ELF-1 (cell line): ENCODE measurements at regions not wholly inside any gene's neighbourhood (a gene's known extent, or its start where the extent isn't known, plus 50 kb on each side); places are given as distances from the start of the nearest gene placed in this dataset.

ENCODE experiments used
- DNase-seq: peaks from one replicate; pipeline ENCODE4 v3.0.0-alpha.2; 2016; ENCODE audit warnings: low read depth, low spot score

- DNase-seq = no peak
These were observed 1890.7 kb upstream of the NUDT12 start for GRCh38 chr5:105453216-105453807.

- no peak for DNase-seq
These were observed 1885.7 kb upstream of the NUDT12 start for GRCh38 chr5:105448271-105448670.

- no peak for DNase-seq
These were observed 1867.9 kb upstream of the NUDT12 start for GRCh38 chr5:105430516-105430915.

- no peak for DNase-seq
These were observed 1866.1 kb upstream of the NUDT12 start for GRCh38 chr5:105428451-105429380.

GRCh38 chr5:105414067-105414466 lies 1851.5 kb upstream of the NUDT12 start:
- no peak for DNase-seq

- peak; percentile 65 for DNase-seq
These were observed 1850.9 kb upstream of the NUDT12 start for GRCh38 chr5:105413406-105413990.

GRCh38 chr5:105409695-105410094 lies 1847.1 kb upstream of the NUDT12 start:
- no peak for DNase-seq

GRCh38 chr5:105407200-105407599 lies 1844.6 kb upstream of the NUDT12 start:
- no peak for DNase-seq

- no peak for DNase-seq
These were observed 1835.2 kb upstream of the NUDT12 start for GRCh38 chr5:105397749-105398148.

- peak; percentile 90 for DNase-seq
These were observed 1830.1 kb upstream of the NUDT12 start for GRCh38 chr5:105392710-105393149.

- DNase-seq = peak; percentile 72
These were observed 1829.6 kb upstream of the NUDT12 start for GRCh38 chr5:105392122-105392709.

- DNase-seq = no peak
These were observed 1817.5 kb upstream of the NUDT12 start for GRCh38 chr5:105380126-105380525.

GRCh38 chr5:105371169-105371568 lies 1808.6 kb upstream of the NUDT12 start:
- no peak for DNase-seq

- peak; percentile 11 for DNase-seq
These were observed 1788.0 kb upstream of the NUDT12 start for GRCh38 chr5:105350486-105351140.

- DNase-seq = no peak
These were observed 1769.0 kb upstream of the NUDT12 start for GRCh38 chr5:105331558-105331957.

- no peak for DNase-seq
These were observed 1767.6 kb upstream of the NUDT12 start for GRCh38 chr5:105330185-105330584.

GRCh38 chr5:105304859-105305258 lies 1742.3 kb upstream of the NUDT12 start:
- no peak for DNase-seq

GRCh38 chr5:105288946-105289345 lies 1726.4 kb upstream of the NUDT12 start:
- DNase-seq = no peak

- DNase-seq = no peak
These were observed 1720.5 kb upstream of the NUDT12 start for GRCh38 chr5:105283134-105283533.

- no peak for DNase-seq
These were observed 1711.5 kb upstream of the NUDT12 start for GRCh38 chr5:105274079-105274478.

GRCh38 chr5:105263515-105263914 lies 1700.9 kb upstream of the NUDT12 start:
- no peak for DNase-seq
